ENCODE measurements at regions not wholly inside any gene's neighbourhood (a gene's known extent, or its start where the extent isn't known, plus 50 kb on each side); places are given as distances from the start of the nearest gene placed in this dataset.

- H3K4me2 ChIP-seq (replicated peaks; ENCODE audit: extremely low read depth, low read length, poor library complexity, severe bottlenecking), result no peak overlapping the region
- intact Hi-C loops (cut with micrococcal nuclease), result no loop called here
- 94% methylated on average over 3 of the region's 3 CpGs for WGBS (ENCODE audit: insufficient coverage)
- no peak overlapping the region for H3K4me3 Mint-ChIP-seq
- no peak overlapping the region for H3K27ac Mint-ChIP-seq
- H3K4me1 Mint-ChIP-seq, result no peaks in the 10 kb centered on the region
- peaks cover 0 to 4% (median 2%) of the 10 kb centered on the region in 7 donors for H3K9me3 Mint-ChIP-seq
- H3K79me2 ChIP-seq (ENCODE audit: insufficient read depth, low read length), result no peaks in the 10 kb centered on the region
- no peak overlapping the region for H3K9ac ChIP-seq (ENCODE audit: insufficient read depth, low read length, poor library complexity, severe bottlenecking)
- no peaks in the 10 kb centered on the region for H3K9me3 ChIP-seq (replicated peaks in 1 of 2; ENCODE audit: control insufficient read depth in 1 of 2, insufficient read depth in 1 of 2, low read length in 2 of 2)
- no peaks in the 10 kb centered on the region for H4K20me1 ChIP-seq (ENCODE audit: insufficient read depth, low read length)
- H2AFZ ChIP-seq (ENCODE audit: insufficient read depth, low read depth, low read length, poor library complexity, severe bottlenecking), result no peak overlapping the region
- no peaks in the 10 kb centered on the region for H3K36me3 Mint-ChIP-seq
- H3K27me3 Mint-ChIP-seq (ENCODE audit: low read depth in 3 of 3), result peaks cover 22 to 42% (median 23%) of the 10 kb centered on the region in 3 donors
- no peaks in the 10 kb centered on the region for H3K36me3 ChIP-seq (replicated peaks in 1 of 2; ENCODE audit: control insufficient read depth in 1 of 2, insufficient read depth in 2 of 2, low read length in 2 of 2)
- no peak overlapping the region for H3K27ac ChIP-seq (ENCODE audit: low read depth in 1 of 2, low read length in 2 of 2)
- no peak for DNase-seq
- no peak overlapping the region for H3K4me3 ChIP-seq (replicated peaks in 1 of 3; ENCODE audit: low read depth in 2 of 3, low read length in 3 of 3)
- no peak for TF ChIP-seq CTCF (IDR thresholded peaks at IDR 0.05)
- peaks cover 42 to 47% of the 10 kb centered on the region in 2 donors for H3K27me3 ChIP-seq (ENCODE audit: control insufficient read depth in 2 of 2, insufficient read depth in 2 of 2, low read length in 2 of 2)
- H3K4me1 ChIP-seq (ENCODE audit: control insufficient read depth in 1 of 2, insufficient read depth in 2 of 2, low read length in 2 of 2), result no peaks in the 10 kb centered on the region
Observed at GRCh38 chr2:217256251-217256650, 396.4 kb upstream of the TNP1 start.

- Mint-ChIP-seq H3K9me3 (peaks cover 0 to 4% (median 2%) of the 10 kb centered on the region in 7 donors), H3K36me3 (no peaks in the 10 kb centered on the region), H3K4me1 (no peaks in the 10 kb centered on the region), H3K27me3 (ENCODE audit: low read depth in 3 of 3) (peaks cover 21 to 38% (median 21%) of the 10 kb centered on the region in 3 donors), H3K27ac (no peak overlapping the region), H3K4me3 (peak overlapping the region in 1 of 2 donors; percentile 32)
- Histone ChIP-seq H3K4me3 (replicated peaks in 1 of 3; ENCODE audit: low read depth in 2 of 3, low read length in 3 of 3) (no peak overlapping the region), H3K79me2 (ENCODE audit: insufficient read depth, low read length) (no peaks in the 10 kb centered on the region), H3K36me3 (replicated peaks in 1 of 2; ENCODE audit: control insufficient read depth in 1 of 2, insufficient read depth in 2 of 2, low read length in 2 of 2) (no peaks in the 10 kb centered on the region), H3K27me3 (ENCODE audit: control insufficient read depth in 2 of 2, insufficient read depth in 2 of 2, low read length in 2 of 2) (peaks cover 46 to 52% of the 10 kb centered on the region in 2 donors), H3K4me2 (replicated peaks; ENCODE audit: extremely low read depth, low read length, poor library complexity, severe bottlenecking) (no peak overlapping the region), H3K9ac (ENCODE audit: insufficient read depth, low read length, poor library complexity, severe bottlenecking) (no peak overlapping the region), H4K20me1 (ENCODE audit: insufficient read depth, low read length) (no peaks in the 10 kb centered on the region), H3K9me3 (replicated peaks in 1 of 2; ENCODE audit: control insufficient read depth in 1 of 2, insufficient read depth in 1 of 2, low read length in 2 of 2) (no peaks in the 10 kb centered on the region), H3K27ac (ENCODE audit: low read depth in 1 of 2, low read length in 2 of 2) (no peak overlapping the region), H3K4me1 (ENCODE audit: control insufficient read depth in 1 of 2, insufficient read depth in 2 of 2, low read length in 2 of 2) (no peaks in the 10 kb centered on the region), H2AFZ (ENCODE audit: insufficient read depth, low read depth, low read length, poor library complexity, severe bottlenecking) (no peak overlapping the region)
- TF ChIP-seq CTCF (IDR thresholded peaks at IDR 0.05), result no peak
- intact Hi-C loops (cut with micrococcal nuclease), result no loop called here
- WGBS (ENCODE audit: insufficient coverage), result 100% methylated on average over 1 of the region's 2 CpGs
- no peak for DNase-seq
Observed at GRCh38 chr2:217254111-217254510, 394.2 kb upstream of the TNP1 start.

Data from CD14-positive monocyte (primary cell).